GM13976 (cell line): ENCODE measurements at regions not wholly inside any gene's neighbourhood (a gene's known extent, or its start where the extent isn't known, plus 50 kb on each side); places are given as distances from the start of the nearest gene placed in this dataset.

Experiments
- DNase-seq: peaks from one replicate; pipeline ENCODE4 v3.0.0; 2012; ENCODE audit warnings: low spot score
- CTCF ChIP-seq: IDR thresholded peaks from 2 replicates; pipeline ENCODE4 v1.5.1; 2012; ENCODE audit warnings: borderline replicate concordance, mild to moderate bottlenecking; ENCODE audit not compliant: insufficient read depth; ENCODE audit errors: extremely low read depth, missing control alignments, control extremely low read depth
- in situ Hi-C: fragments of 300-500 bp; cut with MboI; formaldehyde crosslinking; loops from one replicate; pipeline ENCODE4 v1.12.0; 2022; ENCODE audit warnings: low sequenced_read_pairs, mixed read lengths, inconsistent platforms; ENCODE audit not compliant: unreplicated experiment

GRCh38 chr4:151811403-151811802, 50.6 kb upstream of the GATB start:
- TF ChIP-seq CTCF = no peak
- in situ Hi-C loops = no loop called here
- DNase-seq = no peak
